ENCODE measurements at regions not wholly inside any gene's neighbourhood (a gene's known extent, or its start where the extent isn't known, plus 50 kb on each side); places are given as distances from the start of the nearest gene placed in this dataset.

DNA sequence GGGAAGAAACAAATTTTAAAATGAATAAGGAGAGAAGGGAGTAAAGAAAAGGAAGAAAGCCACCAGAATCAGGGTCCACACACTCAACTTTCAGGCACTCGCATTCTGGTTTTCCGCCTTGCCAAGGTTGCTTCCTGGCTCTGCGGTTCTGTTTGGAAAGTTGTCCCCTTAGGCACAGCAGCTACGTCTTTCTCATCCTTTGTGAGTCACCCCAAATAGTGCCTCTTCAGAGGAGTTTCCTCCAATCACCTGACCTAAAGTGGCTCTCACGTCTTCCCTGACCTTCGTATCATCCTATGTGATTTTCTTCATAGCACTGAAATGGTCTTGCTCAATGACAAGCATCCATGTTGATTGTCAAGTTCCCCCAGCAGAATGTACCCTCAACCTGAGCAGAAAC, 99.5 kb upstream of the TMCC3 start:
- no peak for ATAC-seq

GRCh38 chr12:94749455-94749854, 99.1 kb upstream of the TMCC3 start:
- ATAC-seq, result no peak
- no peak for DNase-seq

More for the DNA sequence above, 99.5 kb upstream of the TMCC3 start:
- no peak for DNase-seq

DNA sequence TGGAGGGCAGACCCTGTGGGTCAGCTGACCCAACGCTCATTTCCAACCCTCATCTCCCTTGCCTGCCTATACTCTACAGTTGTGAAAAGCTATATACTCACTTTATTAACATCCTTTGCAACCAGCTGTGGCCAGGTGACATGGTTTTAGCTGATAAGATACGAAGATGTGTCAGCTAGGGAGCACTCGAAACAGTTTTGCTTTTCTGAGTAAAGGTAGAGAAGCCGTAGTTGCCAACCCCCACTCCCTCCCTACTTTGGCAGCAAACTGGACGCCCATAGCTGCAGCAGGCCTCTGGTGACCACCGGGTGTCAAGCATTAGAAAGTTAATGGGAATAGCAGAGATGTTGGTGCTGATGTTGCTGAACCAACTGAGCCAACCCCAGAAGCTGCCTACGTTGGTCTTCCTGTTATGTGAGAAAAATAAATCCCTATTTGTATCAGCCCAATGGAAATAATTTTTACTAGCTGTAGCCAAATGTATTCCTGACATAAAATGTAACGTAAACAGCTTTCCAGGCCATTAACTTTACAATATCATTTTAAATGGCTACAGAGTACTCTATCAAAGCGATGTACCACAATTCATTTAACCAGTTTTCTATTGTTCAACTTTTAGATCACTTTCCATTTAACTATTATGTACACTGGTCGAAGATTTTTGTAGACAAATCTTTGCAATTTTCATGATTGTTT, 98.5 kb upstream of the TMCC3 start:
- DNase-seq, result no peak
- no peak for ATAC-seq

- DNase-seq (no peak), ATAC-seq (no peak)
Measured at GRCh38 chr12:94745562-94745961, 95.2 kb upstream of the TMCC3 start.

GRCh38 chr12:94743174-94743573, 92.8 kb upstream of the TMCC3 start:
- no peak for DNase-seq
- ATAC-seq, result no peak

- ATAC-seq (no peak), DNase-seq (no peak)
Measured at GRCh38 chr12:94740601-94741362, 90.4 kb upstream of the TMCC3 start.

DNA sequence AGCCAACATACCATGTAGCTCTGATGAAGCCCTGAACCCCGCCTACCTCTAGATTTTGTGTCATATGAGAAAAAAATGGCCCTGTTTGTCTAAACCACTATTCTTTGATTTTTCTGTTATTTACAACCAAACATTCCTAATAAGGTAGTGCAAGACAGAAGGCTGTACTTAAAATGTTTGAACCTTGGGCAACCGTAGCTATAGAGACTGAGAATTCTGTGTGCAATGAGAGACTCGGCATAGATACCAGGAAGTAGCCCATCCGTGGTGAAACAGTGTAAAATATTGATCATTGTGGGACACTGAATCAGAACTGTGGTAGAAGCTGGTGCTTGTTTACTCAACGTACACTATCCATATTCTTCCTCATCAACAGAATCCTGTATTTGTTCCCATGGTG, 86.5 kb upstream of the TMCC3 start:
- DNase-seq (no peak), ATAC-seq (no peak)

GRCh38 chr12:94736004-94736403, 85.6 kb upstream of the TMCC3 start:
- DNase-seq, result no peak

GRCh38 chr12:94733727-94734126, 83.4 kb upstream of the TMCC3 start:
- ATAC-seq, result no peak
- no peak for DNase-seq

More at GRCh38 chr12:94736004-94736403, 85.6 kb upstream of the TMCC3 start:
- ATAC-seq, result no peak

- ATAC-seq, result no peak
- DNase-seq, result no peak
Measured at GRCh38 chr12:94732367-94732990, 82.1 kb upstream of the TMCC3 start.

GRCh38 chr12:94731733-94732360, 81.5 kb upstream of the TMCC3 start:
- ATAC-seq, result no peak
- no peak for DNase-seq

DNA sequence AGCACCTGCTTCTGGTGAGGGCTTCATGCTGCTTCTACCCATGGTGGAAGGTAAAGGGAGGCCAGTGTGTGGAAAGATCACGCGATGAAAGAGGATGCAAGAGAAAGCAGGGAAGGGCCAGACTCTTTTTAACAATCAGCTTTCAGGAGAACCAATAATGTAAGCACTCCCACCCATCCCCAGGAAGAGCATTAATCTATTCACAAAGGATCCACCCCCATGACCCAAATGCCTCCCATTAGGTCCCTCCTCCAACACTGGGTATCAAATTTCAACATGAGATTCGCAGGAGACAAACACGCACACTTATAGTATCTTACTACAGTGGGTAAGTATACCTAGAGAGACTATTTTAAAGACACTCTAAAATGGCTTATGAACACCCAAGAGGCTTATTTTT, 80.5 kb upstream of the TMCC3 start:
- ATAC-seq, result no peak

GRCh38 chr12:94726236-94726835, 76.0 kb upstream of the TMCC3 start:
- no peak for ATAC-seq

More for the DNA sequence above, 80.5 kb upstream of the TMCC3 start:
- no peak for DNase-seq

DNA sequence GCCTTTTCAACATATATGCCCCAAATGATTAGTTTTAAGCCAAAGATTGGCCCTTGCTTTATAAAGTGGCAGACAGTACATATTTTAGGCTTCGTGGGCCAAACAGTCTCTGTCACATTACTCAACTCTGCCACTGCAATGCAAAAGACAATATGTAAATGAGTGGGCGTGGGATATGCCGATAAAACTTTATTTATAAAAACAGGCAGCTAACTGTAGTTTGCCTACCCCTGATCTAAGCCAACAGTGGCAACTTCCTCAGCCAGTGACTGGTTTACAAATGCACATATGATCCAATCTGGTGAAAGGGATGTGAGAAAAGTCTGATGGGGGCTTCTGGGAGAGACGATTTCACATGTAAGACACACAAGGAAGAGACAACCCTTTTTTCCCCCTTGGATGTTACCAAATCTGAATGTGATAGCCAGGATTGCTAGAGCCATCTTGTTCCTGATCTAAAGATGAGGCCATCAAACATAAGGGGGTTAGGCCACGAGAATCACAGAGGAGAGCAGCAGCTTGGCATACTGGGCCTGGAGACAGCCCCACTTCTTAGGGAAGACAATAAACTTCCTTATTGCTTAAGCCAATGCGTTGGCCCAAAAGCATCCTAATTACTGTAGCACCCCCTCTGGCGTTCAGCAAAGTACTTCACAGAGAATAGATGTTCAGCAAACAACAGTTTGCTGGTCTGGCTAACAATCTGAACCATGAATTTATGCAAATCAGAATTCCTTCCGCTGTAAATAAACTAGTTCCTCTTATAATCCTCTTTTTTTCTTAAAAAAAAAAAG, 75.2 kb upstream of the TMCC3 start:
- DNase-seq, result no peak
- ATAC-seq, result no peak

More at GRCh38 chr12:94726236-94726835, 76.0 kb upstream of the TMCC3 start:
- DNase-seq, result no peak

- ATAC-seq (no peak), DNase-seq (no peak)
Measured at GRCh38 chr12:94722664-94723063, 72.3 kb upstream of the TMCC3 start.

DNA sequence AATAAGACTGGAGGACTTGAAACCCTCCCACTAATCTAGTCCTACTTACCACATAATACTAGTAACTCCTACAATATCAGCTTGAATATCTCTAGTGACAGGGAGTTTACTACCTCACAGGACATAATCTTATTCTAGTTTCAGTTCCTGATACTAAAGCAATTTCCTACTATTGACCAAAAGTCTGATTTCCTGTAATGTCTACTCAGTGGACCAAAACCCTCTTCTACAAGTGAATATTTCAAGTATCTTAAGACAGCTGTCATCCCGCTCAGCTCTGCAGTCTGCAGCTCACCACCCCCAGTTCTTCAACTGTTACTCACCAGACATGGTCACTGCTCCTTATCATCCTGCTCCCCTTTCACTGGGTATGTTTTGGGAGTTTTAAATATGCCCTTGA, 70.8 kb upstream of the TMCC3 start:
- no peak for ATAC-seq
- no peak for DNase-seq

DNA sequence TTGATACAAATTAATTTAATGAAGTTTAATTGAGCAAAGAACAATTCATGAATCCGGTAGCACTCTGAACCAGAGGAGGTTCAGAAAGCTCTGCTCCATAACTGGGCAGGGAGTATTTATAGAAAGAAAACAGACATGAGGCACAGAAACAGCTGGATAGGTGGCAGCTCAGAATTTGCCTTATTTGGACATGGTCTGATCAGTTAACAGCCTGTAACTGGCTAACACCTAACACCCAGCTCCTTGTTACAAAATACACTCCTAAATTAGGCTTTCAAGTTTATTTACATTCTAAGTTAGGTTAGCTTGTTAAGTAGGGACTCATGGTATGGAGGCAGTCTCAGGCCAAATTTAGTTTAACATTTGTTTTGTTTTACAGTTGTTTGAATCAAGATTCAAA, 67.8 kb upstream of the TMCC3 start:
- no peak for ATAC-seq
- DNase-seq, result no peak

DNA sequence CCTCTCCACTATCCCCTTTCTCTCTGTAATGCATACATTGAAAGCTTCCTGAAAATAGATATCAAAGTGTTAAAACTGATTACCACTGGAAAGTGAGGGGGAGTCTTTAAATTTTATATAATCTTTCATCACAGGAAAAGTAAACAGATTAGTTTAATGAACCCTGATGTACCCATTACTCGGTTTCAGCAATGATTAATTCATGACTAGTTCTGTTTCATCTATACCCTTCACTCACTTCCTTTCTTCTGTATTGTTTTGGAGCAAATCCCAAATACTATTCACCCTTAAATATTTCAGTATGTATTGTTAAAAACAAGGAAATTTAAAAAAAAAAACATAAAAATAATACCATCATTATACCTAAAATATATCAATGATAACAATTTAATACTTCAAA, 67.3 kb upstream of the TMCC3 start:
- no peak for DNase-seq
- no peak for ATAC-seq

DNA sequence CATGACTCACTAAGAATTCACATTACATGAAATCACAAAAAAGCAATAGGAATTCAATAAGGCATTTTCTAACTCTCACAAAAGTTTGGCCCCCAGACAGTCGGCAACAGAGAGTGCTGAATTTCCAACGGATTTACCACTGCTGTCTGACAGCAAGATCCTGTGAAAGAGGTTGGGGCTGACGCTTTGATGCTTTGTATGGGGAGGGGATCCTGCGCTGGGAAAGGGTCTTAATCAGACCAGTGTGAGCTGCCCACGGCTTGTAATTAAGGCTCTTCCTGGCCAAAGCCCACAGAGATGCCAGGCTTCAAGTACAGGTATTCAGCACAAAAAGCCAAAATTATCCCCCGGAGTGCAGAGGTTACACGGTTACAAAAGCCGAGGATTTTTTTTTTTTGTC, 66.8 kb upstream of the TMCC3 start:
- DNase-seq, result no peak
- no peak for ATAC-seq

- DNase-seq (no peak), ATAC-seq (no peak)
Measured at GRCh38 chr12:94716339-94716738, 66.0 kb upstream of the TMCC3 start.

DNA sequence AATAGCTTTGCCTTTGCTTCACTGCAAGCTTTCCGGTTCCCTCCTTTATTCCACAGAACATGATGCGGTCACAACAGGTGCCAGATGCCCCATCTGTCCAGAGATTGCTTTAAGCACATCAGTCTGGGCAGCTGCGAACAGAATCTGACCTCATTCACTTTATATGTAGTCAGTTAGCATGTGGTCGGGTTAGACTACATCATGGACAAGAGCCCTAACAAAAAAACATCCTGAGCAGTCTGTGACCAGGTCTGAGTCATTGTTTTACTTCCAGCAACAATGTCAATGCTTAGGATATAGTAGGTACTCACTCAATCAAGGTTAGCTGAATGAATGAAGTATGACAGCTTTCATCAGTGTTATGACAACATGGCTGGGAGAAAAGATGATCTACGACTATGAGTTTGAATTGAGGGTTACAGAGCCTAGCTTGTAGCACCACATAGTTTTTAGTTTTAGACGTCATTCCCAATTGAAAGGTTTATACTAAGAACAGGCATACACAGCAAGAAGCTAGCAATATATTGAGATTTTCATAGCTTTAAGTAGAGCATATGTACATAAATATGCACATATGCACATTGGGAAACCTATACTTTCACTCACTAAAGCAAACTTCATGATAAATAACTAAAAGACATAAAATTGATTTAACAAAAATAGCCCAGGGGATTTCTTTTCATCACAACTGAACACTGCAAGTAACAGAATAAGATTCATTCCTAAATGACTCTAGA, 64.2 kb upstream of the TMCC3 start:
- peak; percentile 52 for ATAC-seq
- no peak for DNase-seq

Data from stimulated activated naive CD8-positive, alpha-beta T cell treated with anti-CD3 and anti-CD28 coated beads, Interleukin-15, Interleukin-2, amounts not matched to agents 100 U/mL and 50 U/mL, for 24 hours (primary cell).